ENCODE measurements at regions not wholly inside any gene's neighbourhood (a gene's known extent, or its start where the extent isn't known, plus 50 kb on each side); places are given as distances from the start of the nearest gene placed in this dataset.

DNA sequence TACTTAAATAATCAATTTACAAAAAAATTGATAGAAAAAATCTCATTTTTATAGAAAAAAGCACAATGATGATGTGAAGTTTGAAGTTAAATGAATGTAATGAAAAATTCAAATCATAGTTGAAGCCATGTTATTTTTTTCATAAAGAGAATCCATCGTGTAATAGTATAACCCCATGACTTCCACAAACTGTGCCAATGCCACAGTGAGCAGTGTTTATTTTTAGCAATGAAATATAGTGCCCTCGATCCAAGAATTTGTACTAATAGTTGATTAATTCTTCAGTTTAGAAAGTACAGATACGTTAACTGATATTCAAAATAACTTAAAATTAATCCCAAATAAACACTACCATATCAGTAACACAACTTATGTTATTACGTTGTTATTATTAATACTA lies 225.9 kb downstream of the PTPRC start:
- H2AK5ac ChIP-seq (ENCODE audit: low read length): no peak overlapping the region
- no peak overlapping the region for H4K12ac ChIP-seq (ENCODE audit: low read depth, low read length)
- H2BK120ac ChIP-seq (ENCODE audit: insufficient read depth, low read length, poor library complexity): no peak overlapping the region
- DNase-seq: no peak
- no peaks in the 10 kb centered on the region for H3K4me1 ChIP-seq (ENCODE audit: control insufficient read depth in 1 of 2, insufficient read depth in 2 of 2, low read length in 2 of 2)
- H3K14ac ChIP-seq (ENCODE audit: low read length): no peak overlapping the region
- H3K27me3 ChIP-seq (ENCODE audit: insufficient read depth, low read length): no peaks in the 10 kb centered on the region
- WGBS (ENCODE audit: extremely low coverage, insufficient coverage, insufficient read length): 100% methylated on average over 1 of the region's 4 CpGs
- H3K4ac ChIP-seq (ENCODE audit: low read depth, low read length): no peak overlapping the region
- no peak overlapping the region for H2BK12ac ChIP-seq (ENCODE audit: low read length)
- H4K8ac ChIP-seq (ENCODE audit: low read depth, low read length): no peak overlapping the region
- no peaks in the 10 kb centered on the region for H3K9me3 ChIP-seq (ENCODE audit: insufficient read depth, low read depth, low read length)
- no peak overlapping the region for H3K9ac ChIP-seq (ENCODE audit: low read length)
- no peaks in the 10 kb centered on the region for H3K79me2 ChIP-seq (ENCODE audit: control insufficient read depth, insufficient read depth, low read length, poor library complexity)
- no peaks in the 10 kb centered on the region for H3K79me1 ChIP-seq (ENCODE audit: low read length)
- no peaks in the 10 kb centered on the region for H3K36me3 ChIP-seq (ENCODE audit: control insufficient read depth in 1 of 2, insufficient read depth in 2 of 2, low read length in 2 of 2)
- no peak overlapping the region for H3K27ac ChIP-seq (ENCODE audit: low read depth, low read length)
- no peak overlapping the region for H3K23ac ChIP-seq (ENCODE audit: low read length)
- no peak overlapping the region for H4K91ac ChIP-seq (ENCODE audit: low read depth, low read length)
- H3K4me3 ChIP-seq (ENCODE audit: low read depth, low read length): no peak overlapping the region
- no peak overlapping the region for H3K4me2 ChIP-seq (ENCODE audit: low read length)
- H2BK5ac ChIP-seq (ENCODE audit: low read depth, low read length, poor library complexity): no peak overlapping the region
- no peak overlapping the region for H2AFZ ChIP-seq (ENCODE audit: insufficient read depth, low read length, poor library complexity)
- H3K18ac ChIP-seq (ENCODE audit: low read length): no peak overlapping the region

DNA sequence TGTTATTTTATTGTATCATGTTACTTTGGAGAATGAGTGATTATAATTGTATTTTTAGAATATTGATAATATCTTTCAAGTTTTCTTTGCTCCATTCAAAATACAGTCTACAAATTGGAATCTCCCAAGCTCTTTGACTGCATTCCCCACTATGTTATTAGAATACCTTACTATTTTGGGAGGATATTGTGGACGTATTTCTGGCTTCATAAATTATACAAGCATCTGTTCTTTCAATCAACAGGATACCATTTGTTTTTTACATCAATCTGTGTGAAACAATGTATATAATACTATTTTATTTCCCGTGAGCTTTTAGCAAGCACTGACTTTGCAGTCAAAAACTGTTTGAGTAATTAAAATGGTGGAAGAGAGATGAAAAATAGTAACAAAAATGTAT lies 226.5 kb downstream of the PTPRC start:
- Histone ChIP-seq H3K27ac (ENCODE audit: low read depth, low read length) (no peak overlapping the region), H4K12ac (ENCODE audit: low read depth, low read length) (no peak overlapping the region), H2BK5ac (ENCODE audit: low read depth, low read length, poor library complexity) (no peak overlapping the region), H3K4me3 (ENCODE audit: low read depth, low read length) (no peak overlapping the region), H3K23ac (ENCODE audit: low read length) (no peak overlapping the region), H3K4ac (ENCODE audit: low read depth, low read length) (no peak overlapping the region), H3K4me2 (ENCODE audit: low read length) (no peak overlapping the region), H3K79me1 (ENCODE audit: low read length) (no peaks in the 10 kb centered on the region), H2AFZ (ENCODE audit: insufficient read depth, low read length, poor library complexity) (no peak overlapping the region), H4K8ac (ENCODE audit: low read depth, low read length) (no peak overlapping the region), H3K27me3 (ENCODE audit: insufficient read depth, low read length) (no peaks in the 10 kb centered on the region), H3K14ac (ENCODE audit: low read length) (no peak overlapping the region), H3K9me3 (ENCODE audit: insufficient read depth, low read depth, low read length) (no peaks in the 10 kb centered on the region), H2BK120ac (ENCODE audit: insufficient read depth, low read length, poor library complexity) (no peak overlapping the region), H4K91ac (ENCODE audit: low read depth, low read length) (no peak overlapping the region), H3K18ac (ENCODE audit: low read length) (no peak overlapping the region), H3K9ac (ENCODE audit: low read length) (no peak overlapping the region), H2AK5ac (ENCODE audit: low read length) (no peak overlapping the region), H3K36me3 (ENCODE audit: control insufficient read depth in 1 of 2, insufficient read depth in 2 of 2, low read length in 2 of 2) (no peaks in the 10 kb centered on the region), H2BK12ac (ENCODE audit: low read length) (no peak overlapping the region), H3K79me2 (ENCODE audit: control insufficient read depth, insufficient read depth, low read length, poor library complexity) (no peaks in the 10 kb centered on the region), H3K4me1 (ENCODE audit: control insufficient read depth in 1 of 2, insufficient read depth in 2 of 2, low read length in 2 of 2) (no peaks in the 10 kb centered on the region)
- WGBS (ENCODE audit: extremely low coverage, insufficient coverage, insufficient read length): no CpG with 5 or more reads among the region's 2 CpGs
- no peak for DNase-seq

DNA sequence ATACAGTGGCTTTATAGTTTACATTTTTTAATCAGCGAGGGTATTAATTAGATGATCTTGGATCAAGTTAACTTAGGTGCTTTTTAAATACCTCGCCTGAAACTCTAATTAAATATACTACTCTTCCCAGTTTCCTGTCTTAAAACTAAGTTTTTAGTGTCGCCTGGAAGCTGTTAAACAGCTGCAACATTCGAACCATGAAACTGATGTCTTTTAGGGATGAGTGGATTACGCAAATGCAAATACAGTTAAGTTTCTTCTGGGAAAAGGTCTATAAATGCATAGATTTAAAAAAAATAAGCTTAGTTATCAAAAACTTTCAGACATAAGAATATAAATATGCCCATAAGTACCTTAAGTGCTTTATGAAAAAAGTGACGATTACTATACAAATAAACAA lies 228.3 kb downstream of the PTPRC start:
- Histone ChIP-seq H3K9ac (ENCODE audit: low read length) (no peak overlapping the region), H2AK5ac (ENCODE audit: low read length) (no peak overlapping the region), H3K27ac (ENCODE audit: low read depth, low read length) (no peak overlapping the region), H4K91ac (ENCODE audit: low read depth, low read length) (no peak overlapping the region), H3K14ac (ENCODE audit: low read length) (no peak overlapping the region), H3K18ac (ENCODE audit: low read length) (no peak overlapping the region), H3K4me2 (ENCODE audit: low read length) (no peak overlapping the region), H2BK5ac (ENCODE audit: low read depth, low read length, poor library complexity) (no peak overlapping the region), H3K4me1 (ENCODE audit: control insufficient read depth in 1 of 2, insufficient read depth in 2 of 2, low read length in 2 of 2) (no peaks in the 10 kb centered on the region), H3K9me3 (ENCODE audit: insufficient read depth, low read depth, low read length) (no peaks in the 10 kb centered on the region), H3K79me1 (ENCODE audit: low read length) (no peaks in the 10 kb centered on the region), H2AFZ (ENCODE audit: insufficient read depth, low read length, poor library complexity) (no peak overlapping the region), H3K4ac (ENCODE audit: low read depth, low read length) (no peak overlapping the region), H4K8ac (ENCODE audit: low read depth, low read length) (no peak overlapping the region), H3K36me3 (ENCODE audit: control insufficient read depth in 1 of 2, insufficient read depth in 2 of 2, low read length in 2 of 2) (no peaks in the 10 kb centered on the region), H3K23ac (ENCODE audit: low read length) (no peak overlapping the region), H3K4me3 (ENCODE audit: low read depth, low read length) (no peak overlapping the region), H2BK12ac (ENCODE audit: low read length) (no peak overlapping the region), H2BK120ac (ENCODE audit: insufficient read depth, low read length, poor library complexity) (no peak overlapping the region), H3K27me3 (ENCODE audit: insufficient read depth, low read length) (no peaks in the 10 kb centered on the region), H3K79me2 (ENCODE audit: control insufficient read depth, insufficient read depth, low read length, poor library complexity) (no peaks in the 10 kb centered on the region), H4K12ac (ENCODE audit: low read depth, low read length) (no peak overlapping the region)
- no peak for DNase-seq
- WGBS (ENCODE audit: extremely low coverage, insufficient coverage, insufficient read length): no CpG with 5 or more reads among the region's 6 CpGs

DNA sequence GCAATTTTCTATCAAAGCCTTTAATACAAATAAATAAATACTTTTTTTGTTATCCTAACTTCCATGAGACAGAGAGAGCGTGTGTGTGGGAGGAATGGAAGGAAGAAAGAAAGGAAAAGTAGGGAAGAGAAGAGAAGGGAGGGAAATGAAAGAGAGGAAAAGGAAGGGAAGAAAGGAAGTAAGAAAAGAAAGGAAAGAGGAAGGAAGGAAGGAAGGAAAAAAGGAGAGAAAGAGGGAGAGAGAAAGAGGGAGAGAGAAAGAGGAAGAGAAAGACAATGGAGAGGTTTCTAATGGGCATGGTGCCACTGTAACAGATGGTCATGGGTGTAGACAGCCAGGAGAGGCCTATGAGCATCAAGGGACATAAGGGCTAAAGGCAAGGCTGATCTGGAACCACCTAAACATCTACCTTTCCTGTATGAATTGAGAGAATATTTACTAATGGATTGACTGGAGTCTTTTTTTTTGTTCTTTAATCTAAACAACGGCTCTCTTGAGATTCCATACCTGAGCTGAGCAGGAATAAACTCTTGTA lies 234.9 kb downstream of the PTPRC start:
- Histone ChIP-seq H2AK5ac (ENCODE audit: low read length) (no peak overlapping the region), H3K79me2 (ENCODE audit: control insufficient read depth, insufficient read depth, low read length, poor library complexity) (no peaks in the 10 kb centered on the region), H3K4me3 (ENCODE audit: low read depth, low read length) (no peak overlapping the region), H3K27me3 (ENCODE audit: insufficient read depth, low read length) (no peaks in the 10 kb centered on the region), H2BK12ac (ENCODE audit: low read length) (no peak overlapping the region), H3K23ac (ENCODE audit: low read length) (no peak overlapping the region), H3K27ac (ENCODE audit: low read depth, low read length) (no peak overlapping the region), H4K8ac (ENCODE audit: low read depth, low read length) (no peak overlapping the region), H3K79me1 (ENCODE audit: low read length) (no peaks in the 10 kb centered on the region), H3K4me1 (ENCODE audit: control insufficient read depth in 1 of 2, insufficient read depth in 2 of 2, low read length in 2 of 2) (no peaks in the 10 kb centered on the region), H3K18ac (ENCODE audit: low read length) (no peak overlapping the region), H3K9me3 (ENCODE audit: insufficient read depth, low read depth, low read length) (no peaks in the 10 kb centered on the region), H3K9ac (ENCODE audit: low read length) (no peak overlapping the region), H4K12ac (ENCODE audit: low read depth, low read length) (no peak overlapping the region), H3K36me3 (ENCODE audit: control insufficient read depth in 1 of 2, insufficient read depth in 2 of 2, low read length in 2 of 2) (no peaks in the 10 kb centered on the region), H3K4ac (ENCODE audit: low read depth, low read length) (no peak overlapping the region), H3K14ac (ENCODE audit: low read length) (no peak overlapping the region), H3K4me2 (ENCODE audit: low read length) (no peak overlapping the region), H2BK120ac (ENCODE audit: insufficient read depth, low read length, poor library complexity) (no peak overlapping the region), H2BK5ac (ENCODE audit: low read depth, low read length, poor library complexity) (no peak overlapping the region), H2AFZ (ENCODE audit: insufficient read depth, low read length, poor library complexity) (no peak overlapping the region), H4K91ac (ENCODE audit: low read depth, low read length) (no peak overlapping the region)
- no peak for DNase-seq
- 100% methylated on average over 1 of the region's 2 CpGs for WGBS (ENCODE audit: extremely low coverage, insufficient coverage, insufficient read length)

Data from trophoblast cell (in vitro differentiated cells and primary cell).